GM12878 (cell line): ENCODE measurements at regions not wholly inside any gene's neighbourhood (a gene's known extent, or its start where the extent isn't known, plus 50 kb on each side); places are given as distances from the start of the nearest gene placed in this dataset.

Experiments used
- ATAC-seq: fragments of 200-7000 bp; cut with Tn5 transposase; 3 replicates; pipeline ENCODE4 v1.9.1; 2020; ENCODE audit warnings: mild to moderate bottlenecking, moderate library complexity
- BruUV-seq: library from RNA; stranded (reverse); fragments of 400-500 nt; replicated peaks from 2 replicates; lab custom pipeline; 2021; lab: Mats Ljungman, UMichigan
- CTCF ChIA-PET: fragments of 300-600 bp; sonication (Branson Sonifier 250); formaldehyde crosslinking; extraction: SDS; loops from one replicate; lab custom pipeline; 2021; ENCODE audit warnings: inconsistent platforms; lab: Yijun Ruan, JAX
- POLR2A ChIA-PET: fragments of 350-600 bp; formaldehyde crosslinking; extraction: SDS; loops from one replicate; lab custom pipeline; 2021; ENCODE audit warnings: inconsistent platforms; lab: Charles Lee
- RAD21 ChIA-PET: fragments of 300-600 bp; sonication (Branson Sonifier 250); formaldehyde crosslinking; loops from one replicate; lab custom pipeline; 2023; ENCODE audit warnings: antibody characterized with exemption; ENCODE audit not compliant: unreplicated experiment; lab: Charles Lee
- SMC1A ChIA-PET: fragments of 300-600 bp; sonication (Branson Sonifier 250); formaldehyde crosslinking; loops from one replicate; lab custom pipeline; 2023; ENCODE audit not compliant: unreplicated experiment, uncharacterized antibody; lab: Charles Lee
- DNase-seq: peaks from one replicate; pipeline ENCODE4 v3.0.0-alpha.2; 2011; ENCODE audit warnings: low read depth, low spot score
- FAIRE-seq: peaks from 3 replicates; lab custom pipeline; 2011; peaks lifted over from hg19 to GRCh38; lab: Jason Lieb, UNC
- H2AFZ ChIP-seq: 2 replicates; pipeline ENCODE4 v1.6.0; 2011; ENCODE audit warnings: low read depth, low read length, control low read depth; ENCODE audit not compliant: control insufficient read depth
- H3K27ac ChIP-seq: 2 replicates; pipeline ENCODE4 v1.5.1; 2011; ENCODE audit warnings: control low read depth; ENCODE audit not compliant: control insufficient read depth, insufficient read depth
- H3K27me3 ChIP-seq, 2 experiments: replicated peaks in 1 of 2; 2 replicates each; pipeline versions ENCODE4 v1.6.0 to v1.6.1; 2011; ENCODE audit warnings: low read length in 1 of 2; ENCODE audit not compliant: control insufficient read depth in 2 of 2, insufficient read depth in 2 of 2
- H3K36me3 ChIP-seq, 2 experiments: 2 replicates each; pipeline ENCODE4 v1.5.1; 2011; ENCODE audit warnings: low read length in 1 of 2; ENCODE audit not compliant: control insufficient read depth in 2 of 2, insufficient read depth in 2 of 2
- H3K4me1 ChIP-seq: 2 replicates; pipeline ENCODE4 v1.6.1; 2011; ENCODE audit warnings: mild to moderate bottlenecking, low read length, moderate library complexity, mixed read lengths; ENCODE audit not compliant: control insufficient read depth, insufficient read depth
- H3K4me2 ChIP-seq: 2 replicates; pipeline ENCODE4 v1.6.0; 2011; ENCODE audit warnings: control low read depth; ENCODE audit not compliant: control insufficient read depth, insufficient read depth
- H3K4me3 ChIP-seq: fragments of 200-600 bp; sonication (generic); 2 replicates; pipeline ENCODE4 v1.5.1; 2016
- H3K79me2 ChIP-seq: 2 replicates; pipeline ENCODE4 v1.6.0; 2011; ENCODE audit warnings: low read length; ENCODE audit not compliant: control insufficient read depth, insufficient read depth
- H3K9ac ChIP-seq: 2 replicates; pipeline ENCODE4 v1.8.0; 2011; ENCODE audit warnings: low read length, control low read depth, mixed read lengths; ENCODE audit not compliant: control insufficient read depth, insufficient read depth
- H3K9me3 ChIP-seq: replicated peaks from 3 replicates; pipeline ENCODE4 v1.5.1; 2011; ENCODE audit warnings: mild to moderate bottlenecking, low read length; ENCODE audit not compliant: control insufficient read depth, insufficient read depth
- H4K20me1 ChIP-seq: 2 replicates; pipeline ENCODE4 v1.6.0; 2011; ENCODE audit not compliant: control insufficient read depth, insufficient read depth
- ATF3 ChIP-seq: IDR thresholded peaks from 2 replicates; pipeline ENCODE4 v1.6.1; 2011; ENCODE audit warnings: low read depth, mild to moderate bottlenecking, low read length, moderate library complexity, borderline replicate concordance; ENCODE audit errors: extremely low read depth
- BCL3 ChIP-seq: IDR thresholded peaks from 2 replicates; pipeline ENCODE4 v1.6.1; 2011; ENCODE audit warnings: borderline replicate concordance, low read depth, mild to moderate bottlenecking, moderate library complexity, low read length; ENCODE audit not compliant: insufficient read depth, poor library complexity, severe bottlenecking
- CEBPB ChIP-seq, 2 experiments: fragments of 150-350 bp in 1 of 2; IDR thresholded peaks; 2 replicates each; pipeline ENCODE4 v1.6.1; 2012 to 2014; ENCODE audit warnings: low read depth in 2 of 2, low read length in 2 of 2, borderline replicate concordance in 1 of 2, inconsistent platforms in 1 of 2
- CREB1 ChIP-seq: IDR thresholded peaks from 2 replicates; pipeline ENCODE4 v1.6.1; 2012; ENCODE audit warnings: low read depth, mild to moderate bottlenecking, inconsistent platforms
- FOXK2 ChIP-seq: fragments of 450-650 bp; IDR thresholded peaks from 2 replicates; pipeline ENCODE4 v1.6.1; 2017; ENCODE audit warnings: mild to moderate bottlenecking, moderate library complexity
- GATAD2B ChIP-seq: fragments of 450-650 bp; conservative IDR thresholded peaks from 2 replicates; pipeline ENCODE4 v1.6.1; 2017; ENCODE audit warnings: low read depth, mild to moderate bottlenecking, moderate library complexity
- JUND ChIP-seq: IDR thresholded peaks from 2 replicates; pipeline ENCODE4 v1.6.1; 2012; ENCODE audit warnings: low read depth, mild to moderate bottlenecking, low read length, improper control_type of control experiment, moderate library complexity
- KLF5 ChIP-seq: fragments of 450-650 bp; IDR thresholded peaks from 2 replicates; pipeline ENCODE4 v1.6.1; 2014; ENCODE audit warnings: mild to moderate bottlenecking; ENCODE audit not compliant: partially characterized antibody
- MEF2B ChIP-seq: fragments of 450-650 bp; IDR thresholded peaks from 2 replicates; pipeline ENCODE4 v1.6.1; 2018; ENCODE audit warnings: mild to moderate bottlenecking, moderate library complexity; ENCODE audit not compliant: partially characterized antibody, poor library complexity, severe bottlenecking
- POLR2AphosphoS5 ChIP-seq: IDR thresholded peaks from 2 replicates; pipeline ENCODE4 v1.6.1; 2011; ENCODE audit warnings: mild to moderate bottlenecking, low read length, inconsistent platforms
- RB1 ChIP-seq: fragments of 450-650 bp; formaldehyde crosslinking; IDR thresholded peaks from 2 replicates; pipeline ENCODE4 v1.6.1; 2017; ENCODE audit warnings: mild to moderate bottlenecking, borderline replicate concordance
- TARDBP ChIP-seq: IDR thresholded peaks from 2 replicates; pipeline ENCODE4 v1.6.1; 2016; ENCODE audit warnings: borderline replicate concordance
- WGBS: methylation state at CpG from one replicate; pipeline ENCODE4 v1.1.6; 2016; ENCODE audit warnings: low lambda C conversion rate; ENCODE audit not compliant: insufficient replicate concordance, insufficient coverage; ENCODE audit errors: missing lambda C conversion rate; 5-methylcytosine and 5-hydroxymethylcytosine counted together
- in situ Hi-C: fragments of 300-500 bp; cut with MboI; formaldehyde crosslinking; loops from 9 replicates; pipeline ENCODE4 v1.14.3; 2018; ENCODE audit warnings: mixed read lengths
- intact Hi-C: fragments of 100-400 bp; cut with micrococcal nuclease; formaldehyde crosslinking; loops from one replicate; pipeline ENCODE4 v1.14.2; 2022; ENCODE audit not compliant: unreplicated experiment
- TF ChIP-seq, protein P1 (sequence below): IDR thresholded peaks from 2 replicates; pipeline ENCODE4 v1.6.1; 2012; ENCODE audit warnings: mild to moderate bottlenecking, low read depth, low read length
- TF ChIP-seq, protein P2 (sequence below): fragments of 450-650 bp; IDR thresholded peaks from 2 replicates; pipeline ENCODE4 v1.6.1; 2018; ENCODE audit warnings: mild to moderate bottlenecking, low read depth, moderate library complexity; ENCODE audit not compliant: partially characterized antibody

- TF ChIP-seq, protein P1, sequence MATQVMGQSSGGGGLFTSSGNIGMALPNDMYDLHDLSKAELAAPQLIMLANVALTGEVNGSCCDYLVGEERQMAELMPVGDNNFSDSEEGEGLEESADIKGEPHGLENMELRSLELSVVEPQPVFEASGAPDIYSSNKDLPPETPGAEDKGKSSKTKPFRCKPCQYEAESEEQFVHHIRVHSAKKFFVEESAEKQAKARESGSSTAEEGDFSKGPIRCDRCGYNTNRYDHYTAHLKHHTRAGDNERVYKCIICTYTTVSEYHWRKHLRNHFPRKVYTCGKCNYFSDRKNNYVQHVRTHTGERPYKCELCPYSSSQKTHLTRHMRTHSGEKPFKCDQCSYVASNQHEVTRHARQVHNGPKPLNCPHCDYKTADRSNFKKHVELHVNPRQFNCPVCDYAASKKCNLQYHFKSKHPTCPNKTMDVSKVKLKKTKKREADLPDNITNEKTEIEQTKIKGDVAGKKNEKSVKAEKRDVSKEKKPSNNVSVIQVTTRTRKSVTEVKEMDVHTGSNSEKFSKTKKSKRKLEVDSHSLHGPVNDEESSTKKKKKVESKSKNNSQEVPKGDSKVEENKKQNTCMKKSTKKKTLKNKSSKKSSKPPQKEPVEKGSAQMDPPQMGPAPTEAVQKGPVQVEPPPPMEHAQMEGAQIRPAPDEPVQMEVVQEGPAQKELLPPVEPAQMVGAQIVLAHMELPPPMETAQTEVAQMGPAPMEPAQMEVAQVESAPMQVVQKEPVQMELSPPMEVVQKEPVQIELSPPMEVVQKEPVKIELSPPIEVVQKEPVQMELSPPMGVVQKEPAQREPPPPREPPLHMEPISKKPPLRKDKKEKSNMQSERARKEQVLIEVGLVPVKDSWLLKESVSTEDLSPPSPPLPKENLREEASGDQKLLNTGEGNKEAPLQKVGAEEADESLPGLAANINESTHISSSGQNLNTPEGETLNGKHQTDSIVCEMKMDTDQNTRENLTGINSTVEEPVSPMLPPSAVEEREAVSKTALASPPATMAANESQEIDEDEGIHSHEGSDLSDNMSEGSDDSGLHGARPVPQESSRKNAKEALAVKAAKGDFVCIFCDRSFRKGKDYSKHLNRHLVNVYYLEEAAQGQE = no peak
- TF ChIP-seq JUND = no peak
These were observed 444.8 kb downstream of the MAFB start (continued) for GRCh38 chr20:40244286-40244685.

DNA sequence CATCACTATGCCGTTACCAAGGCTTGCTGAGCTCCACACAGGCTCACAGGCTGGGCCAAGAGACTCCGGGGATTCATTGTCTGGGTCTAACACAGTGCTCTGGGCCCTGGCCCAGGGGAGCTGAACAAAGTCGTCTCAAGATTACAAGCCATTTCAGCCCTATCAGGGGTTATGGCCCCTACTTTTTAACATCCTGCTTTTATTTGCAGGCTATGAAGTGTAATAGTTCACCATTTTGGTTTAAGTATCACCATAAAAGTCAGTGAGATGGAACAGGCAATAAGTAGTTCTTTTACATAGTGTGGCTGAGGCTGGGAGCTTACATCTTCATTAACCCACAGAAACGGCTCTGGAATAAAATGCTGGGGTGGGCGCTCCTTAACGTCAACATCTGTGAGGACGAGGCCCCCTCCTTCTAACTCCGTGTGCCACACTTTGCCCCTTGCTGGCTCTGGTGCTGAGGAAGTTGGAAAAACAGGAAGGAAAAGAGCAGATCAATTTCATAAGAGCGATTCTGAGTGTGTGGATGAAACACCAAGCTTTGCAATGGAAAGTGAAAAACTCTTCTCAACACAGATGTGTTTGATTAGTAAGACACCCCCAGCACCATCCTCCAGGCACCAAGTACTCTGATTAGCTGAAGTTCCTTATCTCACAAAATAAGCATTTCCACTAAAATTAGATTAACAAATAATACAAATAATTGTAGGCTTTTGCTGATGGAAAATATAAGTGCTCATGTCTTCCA is 447.3 kb downstream of the MAFB start:
- no TSS peak for BruUV-seq
- no peaks in the 10 kb centered on the region; a peak in 1 of 4 replicates for H3K27me3 ChIP-seq
- ATAC-seq = no peak
- POLR2A ChIA-PET = no interaction called here
- no peak overlapping the region for H3K4me2 ChIP-seq
- H3K9ac ChIP-seq = no peak overlapping the region
- H2AFZ ChIP-seq = no peak overlapping the region
- no peak for DNase-seq
- no peaks in the 10 kb centered on the region for H3K36me3 ChIP-seq
- SMC1A ChIA-PET = no interaction called here
- H3K27ac ChIP-seq = no peak overlapping the region
- WGBS = 9% methylated on average over 9 of the region's 9 CpGs
- no peaks in the 10 kb centered on the region for H3K79me2 ChIP-seq
- intact Hi-C loops (no loop called here), in situ Hi-C loops (no loop called here)
- CTCF ChIA-PET = no interaction called here
- no peaks in the 10 kb centered on the region for H3K4me1 ChIP-seq
- H3K4me3 ChIP-seq = no peak overlapping the region
- RAD21 ChIA-PET = no interaction called here
- H4K20me1 ChIP-seq = no peaks in the 10 kb centered on the region
- no peaks in the 10 kb centered on the region for H3K9me3 ChIP-seq
- no peak for FAIRE-seq
- TF ChIP-seq POLR2AphosphoS5 (no peak), KLF5 (no peak), MEF2B (no peak), BCL3 (no peak), CREB1 (no peak), TARDBP (no peak), FOXK2 (no peak), ATF3 (no peak), CEBPB (IDR thresholded peaks at IDR 0.05; ENCODE audit: borderline replicate concordance in 1 of 2, low read depth in 2 of 2, low read length in 2 of 2) (no peak), GATAD2B (no peak), RB1 (no peak)
- TF ChIP-seq, protein P2, sequence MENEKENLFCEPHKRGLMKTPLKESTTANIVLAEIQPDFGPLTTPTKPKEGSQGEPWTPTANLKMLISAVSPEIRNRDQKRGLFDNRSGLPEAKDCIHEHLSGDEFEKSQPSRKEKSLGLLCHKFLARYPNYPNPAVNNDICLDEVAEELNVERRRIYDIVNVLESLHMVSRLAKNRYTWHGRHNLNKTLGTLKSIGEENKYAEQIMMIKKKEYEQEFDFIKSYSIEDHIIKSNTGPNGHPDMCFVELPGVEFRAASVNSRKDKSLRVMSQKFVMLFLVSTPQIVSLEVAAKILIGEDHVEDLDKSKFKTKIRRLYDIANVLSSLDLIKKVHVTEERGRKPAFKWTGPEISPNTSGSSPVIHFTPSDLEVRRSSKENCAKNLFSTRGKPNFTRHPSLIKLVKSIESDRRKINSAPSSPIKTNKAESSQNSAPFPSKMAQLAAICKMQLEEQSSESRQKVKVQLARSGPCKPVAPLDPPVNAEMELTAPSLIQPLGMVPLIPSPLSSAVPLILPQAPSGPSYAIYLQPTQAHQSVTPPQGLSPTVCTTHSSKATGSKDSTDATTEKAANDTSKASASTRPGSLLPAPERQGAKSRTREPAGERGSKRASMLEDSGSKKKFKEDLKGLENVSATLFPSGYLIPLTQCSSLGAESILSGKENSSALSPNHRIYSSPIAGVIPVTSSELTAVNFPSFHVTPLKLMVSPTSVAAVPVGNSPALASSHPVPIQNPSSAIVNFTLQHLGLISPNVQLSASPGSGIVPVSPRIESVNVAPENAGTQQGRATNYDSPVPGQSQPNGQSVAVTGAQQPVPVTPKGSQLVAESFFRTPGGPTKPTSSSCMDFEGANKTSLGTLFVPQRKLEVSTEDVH = no peak
